Heart left ventricle (tissue), 16 donors: ENCODE measurements at regions not wholly inside any gene's neighbourhood (a gene's known extent, or its start where the extent isn't known, plus 50 kb on each side); places are given as distances from the start of the nearest gene placed in this dataset.

Source experiments
- ATAC-seq, 4 donors: fragments of 200-7000 bp; cut with Tn5 transposase; one replicate each; pipeline ENCODE4 v1.9.1; 2020 to 2022; ENCODE audit warnings: moderate library complexity in 4 of 4, mild to moderate bottlenecking in 3 of 4, moderate number of reproducible peaks in 1 of 4
- DNase-seq, 5 donors: peaks; one replicate each; pipeline ENCODE4 v3.0.0-alpha.2; 2020
- H3K27ac ChIP-seq, 12 donors: fragments of 200-600 bp; sonication (generic) in 4 of 12; one replicate each; pipeline versions ENCODE4 v1.5.0 to v1.8.0; 2016 to 2022; ENCODE audit warnings: mild to moderate bottlenecking in 2 of 12
- H3K27me3 ChIP-seq, 9 donors: fragments of 200-600 bp; sonication (generic) in 2 of 9; one replicate each; pipeline versions ENCODE4 v1.5.1 to v1.8.0; 2016 to 2022; ENCODE audit warnings: mild to moderate bottlenecking in 3 of 9
- H3K36me3 ChIP-seq, 9 donors: fragments of 200-600 bp; sonication (generic) in 2 of 9; one replicate each; pipeline versions ENCODE4 v1.5.0 to v1.8.0; 2018 to 2022; ENCODE audit warnings: mild to moderate bottlenecking in 2 of 9
- H3K4me1 ChIP-seq, 12 donors: fragments of 200-600 bp; sonication (generic) in 4 of 12; one replicate each; pipeline versions ENCODE4 v1.5.0 to v1.8.0; 2016 to 2022; ENCODE audit warnings: mild to moderate bottlenecking in 3 of 12
- H3K4me3 ChIP-seq, 12 donors: fragments of 200-600 bp; sonication (generic) in 4 of 12; one replicate each; pipeline versions ENCODE4 v1.5.0 to v1.8.0; 2017 to 2022; ENCODE audit warnings: mild to moderate bottlenecking in 9 of 12, moderate library complexity in 4 of 12
- H3K9me3 ChIP-seq, 12 donors: fragments of 200-600 bp; sonication (generic) in 4 of 12; one replicate each; pipeline versions ENCODE4 v1.5.0 to v1.8.0; 2016 to 2022; ENCODE audit warnings: mild to moderate bottlenecking in 1 of 12
- POLR2A ChIP-seq, 2 donors: fragments of 450-650 bp; IDR thresholded peaks; one replicate each; pipeline ENCODE4 v1.6.1; 2017; ENCODE audit warnings: antibody characterized with exemption in 2 of 2, mild to moderate bottlenecking in 2 of 2, moderate library complexity in 2 of 2
- WGBS, 4 donors: extraction: QIAGEN DNeasy Blood & Tissue Kit in 2 of 4; methylation state at CpG; one replicate each; pipeline versions ENCODE4 v1.1.5 to v1.1.7; 2013 to 2018; 5-methylcytosine and 5-hydroxymethylcytosine counted together
- intact Hi-C, 10 donors: fragments of 100-400 bp; cut with DNase I; formaldehyde crosslinking; loops; one replicate each; pipeline versions ENCODE4 v1.11.1 to v1.14.2; 2022
- TF ChIP-seq, protein P1 (sequence below), 12 donors: fragments of 200-600 bp; sonication (generic) in 4 of 12; IDR thresholded peaks; one replicate each; pipeline versions ENCODE4 v1.5.0 to v1.8.0; 2018 to 2022; ENCODE audit warnings: antibody characterized with exemption in 12 of 12, mild to moderate bottlenecking in 5 of 12
- donor health status: ischemic (EF 13 %, LVEDD 7.1; RV severe dilation, severe dysfunction).
- donor health status: healthy with polysubstance abuse.
- donor health status: DM: no; HTN: yes; CAD: no.
- donor health status: DM: no; HTN: no; CAD: no.
- donor health status: ischemic (EF 25% LVEDD 6.9; RV normal size, moderate dysfunction).
- donor health status: ischemic (EF 25% LVEDD 5.7; RV mildly dilated, moderate dysfunction).
- donor health status: healthy.
- donor health status: DM: yes; HTN: yes; CAD: no.
- donor health status: ischemic (EF 35%, LVEDD 5.7; RV mildly dilated, moderate dysfunction).
- donor health status: nonischemic (EF 11% LVEDD 7.7; RV severe dilation, severe dysfunction).
- donor health status: DM: yes; HTN: yes; CAD: no.
- donor health status: PGD.
- donor health status: ischemic (EF 29% LVEDD 5.4; RV normal size, mild dysfunction).
- donor health status: nonischemic (EF 23%, LVEDD 6.1; RV moderate dilation, normal function).

DNA sequence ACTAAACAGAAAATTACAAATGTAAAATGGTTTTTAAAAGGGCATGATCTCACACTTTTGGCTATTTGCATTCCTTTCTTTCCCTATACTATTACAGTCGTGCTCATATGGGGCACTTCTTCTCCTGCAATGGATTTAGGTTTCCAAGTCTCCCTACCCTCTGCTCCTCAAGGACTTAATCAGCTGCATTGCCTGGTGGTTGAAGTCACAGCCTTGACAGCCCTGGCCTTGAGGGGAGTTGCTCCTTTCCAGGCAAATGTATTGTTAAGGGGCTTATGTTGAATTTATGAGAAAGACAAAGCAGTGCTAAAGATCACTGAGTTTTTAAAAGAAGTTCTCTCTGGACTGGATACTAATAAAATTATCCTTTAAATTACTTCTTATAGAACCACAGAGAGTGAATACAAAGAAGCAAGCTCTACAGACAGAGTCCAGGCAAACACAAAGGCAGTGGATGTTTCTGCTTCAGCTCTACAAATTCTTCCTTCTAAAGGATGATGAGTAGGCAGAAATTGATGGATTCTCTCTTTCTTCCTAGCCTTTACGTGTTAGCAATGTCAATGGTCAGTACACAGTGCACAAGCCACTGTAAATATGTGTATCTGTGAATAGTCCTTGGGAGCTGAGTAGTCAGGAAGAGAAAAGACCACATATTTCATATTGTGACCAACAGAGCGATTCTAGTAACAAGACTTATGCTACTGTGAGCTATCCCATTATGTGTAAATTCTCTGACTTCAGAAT, 390.9 kb downstream of the TBC1D4 start:
- ATAC-seq (no peak), DNase-seq (no peak)
- Histone ChIP-seq H3K27ac (no peak overlapping the region), H3K27me3 (no peaks in the 10 kb centered on the region), H3K4me3 (no peak overlapping the region), H3K4me1 (peaks cover 0 to 8% (median 0%) of the 10 kb centered on the region in 12 donors), H3K9me3 (peaks cover 0 to 7% (median 0%) of the 10 kb centered on the region in 12 donors), H3K36me3 (no peaks in the 10 kb centered on the region)
- intact Hi-C loops, result no loop called here
- TF ChIP-seq, protein P1, sequence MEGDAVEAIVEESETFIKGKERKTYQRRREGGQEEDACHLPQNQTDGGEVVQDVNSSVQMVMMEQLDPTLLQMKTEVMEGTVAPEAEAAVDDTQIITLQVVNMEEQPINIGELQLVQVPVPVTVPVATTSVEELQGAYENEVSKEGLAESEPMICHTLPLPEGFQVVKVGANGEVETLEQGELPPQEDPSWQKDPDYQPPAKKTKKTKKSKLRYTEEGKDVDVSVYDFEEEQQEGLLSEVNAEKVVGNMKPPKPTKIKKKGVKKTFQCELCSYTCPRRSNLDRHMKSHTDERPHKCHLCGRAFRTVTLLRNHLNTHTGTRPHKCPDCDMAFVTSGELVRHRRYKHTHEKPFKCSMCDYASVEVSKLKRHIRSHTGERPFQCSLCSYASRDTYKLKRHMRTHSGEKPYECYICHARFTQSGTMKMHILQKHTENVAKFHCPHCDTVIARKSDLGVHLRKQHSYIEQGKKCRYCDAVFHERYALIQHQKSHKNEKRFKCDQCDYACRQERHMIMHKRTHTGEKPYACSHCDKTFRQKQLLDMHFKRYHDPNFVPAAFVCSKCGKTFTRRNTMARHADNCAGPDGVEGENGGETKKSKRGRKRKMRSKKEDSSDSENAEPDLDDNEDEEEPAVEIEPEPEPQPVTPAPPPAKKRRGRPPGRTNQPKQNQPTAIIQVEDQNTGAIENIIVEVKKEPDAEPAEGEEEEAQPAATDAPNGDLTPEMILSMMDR (IDR thresholded peaks at IDR 0.05), result no peak
- 81 to 90% (median 84%) methylated on average over 3 of the region's 3 CpGs for WGBS, 4 donors

DNA sequence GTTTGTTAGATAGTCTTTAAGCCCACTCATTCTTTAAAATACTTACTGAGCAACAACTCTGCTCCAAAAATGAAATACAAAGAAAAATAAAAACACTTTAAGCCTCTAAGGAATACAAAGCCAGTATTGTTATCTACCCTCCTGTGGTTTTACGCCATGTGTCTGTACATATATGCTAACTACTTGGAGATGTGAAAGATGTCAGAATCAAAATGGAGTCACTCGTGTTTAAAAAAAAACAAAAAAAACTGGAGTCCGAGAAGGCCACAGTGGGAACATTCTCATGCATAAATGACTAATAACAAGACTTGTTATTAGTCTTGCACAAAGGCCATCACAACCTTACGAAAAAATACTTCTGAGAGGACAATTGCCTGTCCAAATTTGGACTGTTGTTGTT, 393.1 kb downstream of the TBC1D4 start:
- Histone ChIP-seq H3K4me1 (peaks cover 0 to 8% (median 0%) of the 10 kb centered on the region in 12 donors), H3K27ac (no peak overlapping the region), H3K9me3 (peaks cover 0 to 18% (median 0%) of the 10 kb centered on the region in 12 donors), H3K36me3 (no peaks in the 10 kb centered on the region), H3K4me3 (no peak overlapping the region), H3K27me3 (no peaks in the 10 kb centered on the region)
- TF ChIP-seq, protein P1 (IDR thresholded peaks at IDR 0.05), result no peak
- no peak for TF ChIP-seq POLR2A (IDR thresholded peaks at IDR 0.05)
- WGBS, 4 donors, result 78 to 83% (median 82%) methylated on average over 4 of the region's 4 CpGs
- no peak for ATAC-seq
- intact Hi-C loops, result no loop called here
- DNase-seq, result no peak

DNA sequence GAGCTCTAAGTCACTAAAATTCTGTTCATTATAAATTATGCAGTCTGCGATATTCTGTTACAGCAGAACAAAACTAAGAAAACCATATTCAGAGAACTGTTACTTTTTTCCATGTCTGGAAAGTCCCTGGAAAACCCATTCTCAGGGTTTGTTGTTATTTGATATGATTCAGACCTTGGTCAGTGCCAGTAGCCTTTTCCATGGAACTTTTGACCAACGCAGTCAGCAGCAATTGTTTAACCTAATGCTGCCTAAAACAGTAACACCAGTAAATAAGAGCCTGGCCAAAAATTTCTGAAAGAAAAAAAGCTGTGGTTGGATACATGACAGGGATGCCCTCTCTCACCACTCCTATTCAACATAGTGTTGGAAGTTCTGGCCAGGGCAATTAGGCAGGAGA, 402.7 kb downstream of the TBC1D4 start:
- no peak overlapping the region for H3K4me3 ChIP-seq
- no peaks in the 10 kb centered on the region for H3K36me3 ChIP-seq
- H3K4me1 ChIP-seq, result no peaks in the 10 kb centered on the region
- WGBS, 4 donors, result 54 to 76% (median 66%) methylated on average over 2 of the region's 2 CpGs
- no peak for ATAC-seq
- peaks cover 0 to 7% (median 0%) of the 10 kb centered on the region in 12 donors for H3K9me3 ChIP-seq
- H3K27me3 ChIP-seq, result no peaks in the 10 kb centered on the region
- TF ChIP-seq, protein P1 (IDR thresholded peaks at IDR 0.05), result no peak
- no peak for TF ChIP-seq POLR2A (IDR thresholded peaks at IDR 0.05)
- no peak for DNase-seq
- no peak overlapping the region for H3K27ac ChIP-seq
- intact Hi-C loops, result no loop called here

DNA sequence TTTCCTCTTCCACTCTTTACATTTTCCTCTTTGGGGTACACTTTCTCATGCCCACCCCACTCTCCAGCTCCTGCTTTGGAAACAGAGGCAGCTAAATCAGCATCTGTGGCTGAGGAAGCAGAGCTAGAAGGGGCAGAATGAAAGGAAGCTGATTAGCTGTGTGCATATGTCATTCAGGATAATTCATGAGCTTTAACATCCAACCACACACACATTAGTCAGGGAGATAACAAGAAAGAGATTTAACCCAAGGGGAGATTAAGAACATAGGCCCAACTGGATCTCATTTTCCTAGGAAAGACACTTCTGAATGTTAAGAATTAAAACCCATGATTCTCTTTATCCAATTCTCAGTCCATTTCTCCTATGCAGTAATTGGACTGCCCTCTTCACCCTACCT, 405.5 kb downstream of the TBC1D4 start:
- Histone ChIP-seq H3K4me1 (no peaks in the 10 kb centered on the region), H3K4me3 (no peak overlapping the region), H3K9me3 (peaks cover 0 to 7% (median 0%) of the 10 kb centered on the region in 12 donors), H3K27ac (no peak overlapping the region), H3K36me3 (no peaks in the 10 kb centered on the region), H3K27me3 (no peaks in the 10 kb centered on the region)
- ATAC-seq (no peak), DNase-seq (no peak)
- intact Hi-C loops, result no loop called here
- TF ChIP-seq, protein P1 (IDR thresholded peaks at IDR 0.05), result no peak
- TF ChIP-seq POLR2A (IDR thresholded peaks at IDR 0.05), result no peak
